ENCODE measurements at regions not wholly inside any gene's neighbourhood (a gene's known extent, or its start where the extent isn't known, plus 50 kb on each side); places are given as distances from the start of the nearest gene placed in this dataset.

DNA sequence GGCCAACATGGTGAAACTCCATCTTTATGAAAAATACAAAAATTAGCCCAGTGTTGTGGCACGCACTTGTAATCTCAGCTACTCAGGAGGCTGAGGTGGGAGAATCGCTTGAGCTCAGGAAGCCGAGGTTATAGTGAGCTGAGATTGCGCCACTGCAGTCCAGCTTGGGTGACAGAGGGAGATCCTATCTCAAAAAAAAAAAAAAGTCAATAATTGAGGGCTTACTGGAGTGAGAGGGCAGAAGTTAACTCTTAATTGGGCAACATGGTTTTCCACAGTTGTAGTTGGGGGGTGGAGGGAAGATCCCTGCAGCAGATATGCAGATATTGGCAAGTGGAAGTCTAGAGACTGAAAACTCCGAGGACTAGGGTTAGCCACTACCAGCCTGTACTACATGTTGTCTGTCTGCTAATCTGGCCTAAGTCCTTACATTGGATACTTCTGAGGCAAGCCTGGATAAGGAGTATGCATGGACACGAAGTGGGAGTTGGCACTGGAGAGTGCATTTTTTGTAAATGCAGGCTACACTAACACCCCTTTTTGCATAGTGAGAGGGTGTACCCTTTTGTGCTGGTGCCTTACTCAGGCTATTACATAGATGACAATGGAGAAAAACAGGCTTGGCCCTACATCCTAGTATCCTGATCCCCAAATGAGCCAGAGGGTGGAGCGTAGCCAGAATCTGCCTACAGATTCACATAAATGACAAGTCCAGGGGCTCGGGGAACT lies 89.0 kb upstream of the NIPBL start:
- Histone ChIP-seq H3K27me3 (peaks cover 30% of the 10 kb centered on the region), H3K9me3 (no peaks in the 10 kb centered on the region), H3K27ac (no peak overlapping the region), H3K4me1 (ENCODE audit: control insufficient read depth in 1 of 2, insufficient read depth in 1 of 2, low read depth in 1 of 2, low read length in 1 of 2) (no peaks in the 10 kb centered on the region), H3K4me3 (ENCODE audit: low read depth in 1 of 2, low read length in 1 of 2) (no peak overlapping the region), H3K36me3 (no peaks in the 10 kb centered on the region)
- TF ChIP-seq, protein P1, sequence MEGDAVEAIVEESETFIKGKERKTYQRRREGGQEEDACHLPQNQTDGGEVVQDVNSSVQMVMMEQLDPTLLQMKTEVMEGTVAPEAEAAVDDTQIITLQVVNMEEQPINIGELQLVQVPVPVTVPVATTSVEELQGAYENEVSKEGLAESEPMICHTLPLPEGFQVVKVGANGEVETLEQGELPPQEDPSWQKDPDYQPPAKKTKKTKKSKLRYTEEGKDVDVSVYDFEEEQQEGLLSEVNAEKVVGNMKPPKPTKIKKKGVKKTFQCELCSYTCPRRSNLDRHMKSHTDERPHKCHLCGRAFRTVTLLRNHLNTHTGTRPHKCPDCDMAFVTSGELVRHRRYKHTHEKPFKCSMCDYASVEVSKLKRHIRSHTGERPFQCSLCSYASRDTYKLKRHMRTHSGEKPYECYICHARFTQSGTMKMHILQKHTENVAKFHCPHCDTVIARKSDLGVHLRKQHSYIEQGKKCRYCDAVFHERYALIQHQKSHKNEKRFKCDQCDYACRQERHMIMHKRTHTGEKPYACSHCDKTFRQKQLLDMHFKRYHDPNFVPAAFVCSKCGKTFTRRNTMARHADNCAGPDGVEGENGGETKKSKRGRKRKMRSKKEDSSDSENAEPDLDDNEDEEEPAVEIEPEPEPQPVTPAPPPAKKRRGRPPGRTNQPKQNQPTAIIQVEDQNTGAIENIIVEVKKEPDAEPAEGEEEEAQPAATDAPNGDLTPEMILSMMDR (IDR thresholded peaks at IDR 0.05): no peak

GRCh38 chr5:36790847-36791246 lies 85.7 kb upstream of the NIPBL start:
- Histone ChIP-seq H3K27ac (no peak overlapping the region), H3K4me3 (ENCODE audit: low read depth in 1 of 2, low read length in 1 of 2) (no peak overlapping the region), H3K36me3 (no peaks in the 10 kb centered on the region), H3K27me3 (peaks cover 23% of the 10 kb centered on the region), H3K4me1 (ENCODE audit: control insufficient read depth in 1 of 2, insufficient read depth in 1 of 2, low read depth in 1 of 2, low read length in 1 of 2) (no peaks in the 10 kb centered on the region), H3K9me3 (no peaks in the 10 kb centered on the region)
- TF ChIP-seq, protein P1 (IDR thresholded peaks at IDR 0.05): no peak

- H3K4me3 ChIP-seq (ENCODE audit: low read depth in 1 of 2, low read length in 1 of 2): no peak overlapping the region
- no peaks in the 10 kb centered on the region for H3K4me1 ChIP-seq (ENCODE audit: control insufficient read depth in 1 of 2, insufficient read depth in 1 of 2, low read depth in 1 of 2, low read length in 1 of 2)
- H3K36me3 ChIP-seq: no peaks in the 10 kb centered on the region
- H3K27me3 ChIP-seq: peaks cover 5% of the 10 kb centered on the region
- TF ChIP-seq, protein P1 (IDR thresholded peaks at IDR 0.05): no peak
- no peaks in the 10 kb centered on the region for H3K9me3 ChIP-seq
- no peak overlapping the region for H3K27ac ChIP-seq
Observed at GRCh38 chr5:36792560-36793180, 83.9 kb upstream of the NIPBL start.

- TF ChIP-seq, protein P1 (IDR thresholded peaks at IDR 0.05): no peak
- H3K27ac ChIP-seq: no peak overlapping the region
Observed at GRCh38 chr5:36795366-36795765, 81.2 kb upstream of the NIPBL start.

DNA sequence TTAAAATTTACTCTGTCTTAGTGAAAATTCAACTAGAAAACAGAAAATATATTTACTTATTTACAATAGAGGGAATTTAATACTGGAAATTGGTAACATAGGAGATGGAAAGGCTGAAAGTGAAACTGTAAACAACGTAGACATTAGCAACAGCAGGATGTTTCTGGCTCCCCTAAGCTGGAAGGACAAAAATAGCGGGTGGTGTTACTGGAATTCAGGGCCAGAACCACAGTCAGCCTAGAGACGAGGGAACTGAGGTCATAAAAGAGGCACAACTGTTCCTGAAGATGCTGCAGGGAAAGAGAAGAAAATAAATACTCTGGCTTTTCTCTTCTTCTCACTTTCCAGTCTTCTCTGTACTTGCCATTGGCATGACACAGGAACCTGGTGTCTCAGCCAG lies 80.4 kb upstream of the NIPBL start:
- no peaks in the 10 kb centered on the region for H3K9me3 ChIP-seq
- no peaks in the 10 kb centered on the region for H3K27me3 ChIP-seq
- H3K36me3 ChIP-seq: no peaks in the 10 kb centered on the region
- no peaks in the 10 kb centered on the region for H3K4me1 ChIP-seq (ENCODE audit: control insufficient read depth in 1 of 2, insufficient read depth in 1 of 2, low read depth in 1 of 2, low read length in 1 of 2)
- no peak overlapping the region for H3K4me3 ChIP-seq (ENCODE audit: low read depth in 1 of 2, low read length in 1 of 2)
- no peak overlapping the region for H3K27ac ChIP-seq
- TF ChIP-seq, protein P1 (IDR thresholded peaks at IDR 0.05): no peak

More at GRCh38 chr5:36795366-36795765, 81.2 kb upstream of the NIPBL start:
- Histone ChIP-seq H3K27me3 (no peaks in the 10 kb centered on the region), H3K9me3 (no peaks in the 10 kb centered on the region), H3K4me3 (ENCODE audit: low read depth in 1 of 2, low read length in 1 of 2) (no peak overlapping the region), H3K36me3 (no peaks in the 10 kb centered on the region), H3K4me1 (ENCODE audit: control insufficient read depth in 1 of 2, insufficient read depth in 1 of 2, low read depth in 1 of 2, low read length in 1 of 2) (no peaks in the 10 kb centered on the region)
